ENCODE measurements at regions not wholly inside any gene's neighbourhood (a gene's known extent, or its start where the extent isn't known, plus 50 kb on each side); places are given as distances from the start of the nearest gene placed in this dataset.

DNA sequence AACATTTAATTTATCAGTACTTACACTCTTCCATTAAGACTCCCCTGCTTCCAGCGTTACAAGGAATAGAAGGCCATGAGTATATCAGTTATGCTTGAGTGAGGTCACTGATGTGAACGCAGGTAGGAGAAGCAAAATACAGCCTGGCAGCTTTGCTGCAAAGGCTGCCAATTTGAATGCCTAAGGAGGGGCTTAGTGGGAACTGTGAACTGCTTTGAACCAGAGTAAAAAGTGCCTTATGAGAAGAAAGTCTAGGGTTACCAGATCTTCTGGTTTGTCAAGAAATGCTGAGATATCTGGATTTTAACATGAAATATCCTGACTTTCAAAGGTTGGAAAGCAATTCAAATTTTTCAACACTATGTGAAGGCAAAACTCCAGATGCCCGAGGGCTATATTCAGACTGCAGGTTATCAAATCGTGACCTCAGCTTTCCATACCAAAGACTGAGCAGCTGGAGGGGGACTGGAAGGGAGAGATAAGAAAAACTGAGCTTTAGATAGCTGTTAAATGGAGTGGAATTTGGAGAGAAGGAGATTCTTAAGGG lies 446.3 kb upstream of the NECTIN3 start (continued):
- TF ChIP-seq, protein P1, sequence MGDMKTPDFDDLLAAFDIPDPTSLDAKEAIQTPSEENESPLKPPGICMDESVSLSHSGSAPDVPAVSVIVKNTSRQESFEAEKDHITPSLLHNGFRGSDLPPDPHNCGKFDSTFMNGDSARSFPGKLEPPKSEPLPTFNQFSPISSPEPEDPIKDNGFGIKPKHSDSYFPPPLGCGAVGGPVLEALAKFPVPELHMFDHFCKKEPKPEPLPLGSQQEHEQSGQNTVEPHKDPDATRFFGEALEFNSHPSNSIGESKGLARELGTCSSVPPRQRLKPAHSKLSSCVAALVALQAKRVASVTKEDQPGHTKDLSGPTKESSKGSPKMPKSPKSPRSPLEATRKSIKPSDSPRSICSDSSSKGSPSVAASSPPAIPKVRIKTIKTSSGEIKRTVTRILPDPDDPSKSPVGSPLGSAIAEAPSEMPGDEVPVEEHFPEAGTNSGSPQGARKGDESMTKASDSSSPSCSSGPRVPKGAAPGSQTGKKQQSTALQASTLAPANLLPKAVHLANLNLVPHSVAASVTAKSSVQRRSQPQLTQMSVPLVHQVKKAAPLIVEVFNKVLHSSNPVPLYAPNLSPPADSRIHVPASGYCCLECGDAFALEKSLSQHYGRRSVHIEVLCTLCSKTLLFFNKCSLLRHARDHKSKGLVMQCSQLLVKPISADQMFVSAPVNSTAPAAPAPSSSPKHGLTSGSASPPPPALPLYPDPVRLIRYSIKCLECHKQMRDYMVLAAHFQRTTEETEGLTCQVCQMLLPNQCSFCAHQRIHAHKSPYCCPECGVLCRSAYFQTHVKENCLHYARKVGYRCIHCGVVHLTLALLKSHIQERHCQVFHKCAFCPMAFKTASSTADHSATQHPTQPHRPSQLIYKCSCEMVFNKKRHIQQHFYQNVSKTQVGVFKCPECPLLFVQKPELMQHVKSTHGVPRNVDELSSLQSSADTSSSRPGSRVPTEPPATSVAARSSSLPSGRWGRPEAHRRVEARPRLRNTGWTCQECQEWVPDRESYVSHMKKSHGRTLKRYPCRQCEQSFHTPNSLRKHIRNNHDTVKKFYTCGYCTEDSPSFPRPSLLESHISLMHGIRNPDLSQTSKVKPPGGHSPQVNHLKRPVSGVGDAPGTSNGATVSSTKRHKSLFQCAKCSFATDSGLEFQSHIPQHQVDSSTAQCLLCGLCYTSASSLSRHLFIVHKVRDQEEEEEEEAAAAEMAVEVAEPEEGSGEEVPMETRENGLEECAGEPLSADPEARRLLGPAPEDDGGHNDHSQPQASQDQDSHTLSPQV (IDR thresholded peaks at IDR 0.05), result no peak
- TF ChIP-seq, protein P2, sequence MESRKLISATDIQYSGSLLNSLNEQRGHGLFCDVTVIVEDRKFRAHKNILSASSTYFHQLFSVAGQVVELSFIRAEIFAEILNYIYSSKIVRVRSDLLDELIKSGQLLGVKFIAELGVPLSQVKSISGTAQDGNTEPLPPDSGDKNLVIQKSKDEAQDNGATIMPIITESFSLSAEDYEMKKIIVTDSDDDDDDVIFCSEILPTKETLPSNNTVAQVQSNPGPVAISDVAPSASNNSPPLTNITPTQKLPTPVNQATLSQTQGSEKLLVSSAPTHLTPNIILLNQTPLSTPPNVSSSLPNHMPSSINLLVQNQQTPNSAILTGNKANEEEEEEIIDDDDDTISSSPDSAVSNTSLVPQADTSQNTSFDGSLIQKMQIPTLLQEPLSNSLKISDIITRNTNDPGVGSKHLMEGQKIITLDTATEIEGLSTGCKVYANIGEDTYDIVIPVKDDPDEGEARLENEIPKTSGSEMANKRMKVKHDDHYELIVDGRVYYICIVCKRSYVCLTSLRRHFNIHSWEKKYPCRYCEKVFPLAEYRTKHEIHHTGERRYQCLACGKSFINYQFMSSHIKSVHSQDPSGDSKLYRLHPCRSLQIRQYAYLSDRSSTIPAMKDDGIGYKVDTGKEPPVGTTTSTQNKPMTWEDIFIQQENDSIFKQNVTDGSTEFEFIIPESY (CRISPR knock-in tag; IDR thresholded peaks at IDR 0.05), result no peak
- no peak for TF ChIP-seq XRCC5 (IDR thresholded peaks at IDR 0.05; ENCODE audit: low read depth, low read length)
- TF ChIP-seq CCNT2 (IDR thresholded peaks at IDR 0.05; ENCODE audit: borderline replicate concordance, extremely low read depth, insufficient read length, low read depth, low read length), result peak; percentile 30
- TF ChIP-seq ZNF707 (CRISPR knock-in tag; conservative IDR thresholded peaks at IDR 0.05), result no peak
- peak; percentile 36; the same call in 1 of the 2 replicates for TF ChIP-seq SMAD4 (CRISPR knock-in tag; conservative IDR thresholded peaks at IDR 0.05)
- TF ChIP-seq SMARCA4 (IDR thresholded peaks at IDR 0.05), result peak; percentile 74
- no peak for TF ChIP-seq CBX8 (IDR thresholded peaks at IDR 0.05; ENCODE audit: borderline replicate concordance, extremely low read depth, low read depth, low read length, poor library complexity, severe bottlenecking)
- TF ChIP-seq POLR2AphosphoS5 (IDR thresholded peaks at IDR 0.05; ENCODE audit: control insufficient read depth, insufficient read depth, low read depth, low read length), result peak; percentile 77
- no peak for TF ChIP-seq BACH1 (tag; IDR thresholded peaks at IDR 0.05)
- TF ChIP-seq, protein P3, sequence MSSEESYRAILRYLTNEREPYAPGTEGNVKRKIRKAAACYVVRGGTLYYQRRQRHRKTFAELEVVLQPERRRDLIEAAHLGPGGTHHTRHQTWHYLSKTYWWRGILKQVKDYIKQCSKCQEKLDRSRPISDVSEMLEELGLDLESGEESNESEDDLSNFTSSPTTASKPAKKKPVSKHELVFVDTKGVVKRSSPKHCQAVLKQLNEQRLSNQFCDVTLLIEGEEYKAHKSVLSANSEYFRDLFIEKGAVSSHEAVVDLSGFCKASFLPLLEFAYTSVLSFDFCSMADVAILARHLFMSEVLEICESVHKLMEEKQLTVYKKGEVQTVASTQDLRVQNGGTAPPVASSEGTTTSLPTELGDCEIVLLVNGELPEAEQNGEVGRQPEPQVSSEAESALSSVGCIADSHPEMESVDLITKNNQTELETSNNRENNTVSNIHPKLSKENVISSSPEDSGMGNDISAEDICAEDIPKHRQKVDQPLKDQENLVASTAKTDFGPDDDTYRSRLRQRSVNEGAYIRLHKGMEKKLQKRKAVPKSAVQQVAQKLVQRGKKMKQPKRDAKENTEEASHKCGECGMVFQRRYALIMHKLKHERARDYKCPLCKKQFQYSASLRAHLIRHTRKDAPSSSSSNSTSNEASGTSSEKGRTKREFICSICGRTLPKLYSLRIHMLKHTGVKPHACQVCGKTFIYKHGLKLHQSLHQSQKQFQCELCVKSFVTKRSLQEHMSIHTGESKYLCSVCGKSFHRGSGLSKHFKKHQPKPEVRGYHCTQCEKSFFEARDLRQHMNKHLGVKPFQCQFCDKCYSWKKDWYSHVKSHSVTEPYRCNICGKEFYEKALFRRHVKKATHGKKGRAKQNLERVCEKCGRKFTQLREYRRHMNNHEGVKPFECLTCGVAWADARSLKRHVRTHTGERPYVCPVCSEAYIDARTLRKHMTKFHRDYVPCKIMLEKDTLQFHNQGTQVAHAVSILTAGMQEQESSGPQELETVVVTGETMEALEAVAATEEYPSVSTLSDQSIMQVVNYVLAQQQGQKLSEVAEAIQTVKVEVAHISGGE (CRISPR knock-in tag; IDR thresholded peaks at IDR 0.05), result 0 out of 6 replicates have a peak, but pooled peaks of 1 of the 3 experiments have one; percentile 34
- TF ChIP-seq KLF16 (IDR thresholded peaks at IDR 0.05), result peak; percentile 84
- TF ChIP-seq, protein P4, sequence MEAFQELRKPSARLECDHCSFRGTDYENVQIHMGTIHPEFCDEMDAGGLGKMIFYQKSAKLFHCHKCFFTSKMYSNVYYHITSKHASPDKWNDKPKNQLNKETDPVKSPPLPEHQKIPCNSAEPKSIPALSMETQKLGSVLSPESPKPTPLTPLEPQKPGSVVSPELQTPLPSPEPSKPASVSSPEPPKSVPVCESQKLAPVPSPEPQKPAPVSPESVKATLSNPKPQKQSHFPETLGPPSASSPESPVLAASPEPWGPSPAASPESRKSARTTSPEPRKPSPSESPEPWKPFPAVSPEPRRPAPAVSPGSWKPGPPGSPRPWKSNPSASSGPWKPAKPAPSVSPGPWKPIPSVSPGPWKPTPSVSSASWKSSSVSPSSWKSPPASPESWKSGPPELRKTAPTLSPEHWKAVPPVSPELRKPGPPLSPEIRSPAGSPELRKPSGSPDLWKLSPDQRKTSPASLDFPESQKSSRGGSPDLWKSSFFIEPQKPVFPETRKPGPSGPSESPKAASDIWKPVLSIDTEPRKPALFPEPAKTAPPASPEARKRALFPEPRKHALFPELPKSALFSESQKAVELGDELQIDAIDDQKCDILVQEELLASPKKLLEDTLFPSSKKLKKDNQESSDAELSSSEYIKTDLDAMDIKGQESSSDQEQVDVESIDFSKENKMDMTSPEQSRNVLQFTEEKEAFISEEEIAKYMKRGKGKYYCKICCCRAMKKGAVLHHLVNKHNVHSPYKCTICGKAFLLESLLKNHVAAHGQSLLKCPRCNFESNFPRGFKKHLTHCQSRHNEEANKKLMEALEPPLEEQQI (IDR thresholded peaks at IDR 0.05), result peak; percentile 19; the same call in 1 of the 2 replicates
- peak; percentile 94 for TF ChIP-seq CBFA2T3 (IDR thresholded peaks at IDR 0.05)
- no peak for TF ChIP-seq BRF1 (IDR thresholded peaks at IDR 0.05; ENCODE audit: borderline replicate concordance, extremely low read depth, insufficient read length)

Data from K562 (cell line).